Retinal pigment epithelial cell (primary cell): ENCODE measurements at regions not wholly inside any gene's neighbourhood (a gene's known extent, or its start where the extent isn't known, plus 50 kb on each side); places are given as distances from the start of the nearest gene placed in this dataset.

Experiments used
- DNase-seq: peaks from one replicate; pipeline ENCODE4 v3.0.0-alpha.2; 2010; ENCODE audit warnings: low read depth
- H3K4me3 ChIP-seq: 2 replicates; pipeline ENCODE4 v1.5.1; 2011; ENCODE audit warnings: mild to moderate bottlenecking, low read length, control low read depth, moderate library complexity
- CTCF ChIP-seq: conservative IDR thresholded peaks from 2 replicates; pipeline ENCODE4 v1.5.1; 2011; ENCODE audit warnings: low read depth, low read length, control low read depth, inconsistent platforms

DNA sequence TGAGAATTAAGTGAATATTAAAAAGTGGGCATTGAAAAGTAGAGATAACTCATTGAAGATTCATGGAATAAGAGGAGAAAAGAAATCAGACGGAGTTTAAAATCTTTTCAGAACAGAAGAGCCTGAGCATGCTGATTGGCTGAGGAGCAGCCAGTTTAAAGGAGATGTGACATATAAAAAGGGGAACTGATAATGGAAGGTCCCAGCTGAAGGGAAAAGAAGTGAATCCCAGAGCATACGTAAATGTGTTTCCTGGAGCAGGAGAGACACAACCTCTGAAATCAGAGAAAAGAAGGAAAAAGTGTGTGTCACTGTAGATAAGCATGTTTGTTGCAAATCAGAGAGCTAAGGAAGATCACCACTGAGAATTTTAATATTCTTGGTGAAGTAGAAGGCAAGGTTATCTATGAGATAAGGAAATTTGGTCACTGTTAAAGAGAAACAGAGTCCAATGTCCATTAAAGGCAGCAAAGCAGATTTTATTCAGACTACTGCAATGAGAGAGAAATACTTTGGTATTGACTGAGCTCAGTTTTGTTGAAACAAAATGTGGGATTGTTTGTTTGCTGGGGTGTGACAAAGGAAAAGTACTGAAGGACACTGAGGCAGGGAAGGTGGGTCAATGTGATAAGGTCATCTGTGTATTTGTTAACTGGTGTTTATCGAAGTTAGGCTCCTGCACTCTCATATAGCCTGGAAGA lies 84.6 kb upstream of the WDR72 start:
- no peak for DNase-seq
- no peak overlapping the region for H3K4me3 ChIP-seq
- no peak for TF ChIP-seq CTCF

DNA sequence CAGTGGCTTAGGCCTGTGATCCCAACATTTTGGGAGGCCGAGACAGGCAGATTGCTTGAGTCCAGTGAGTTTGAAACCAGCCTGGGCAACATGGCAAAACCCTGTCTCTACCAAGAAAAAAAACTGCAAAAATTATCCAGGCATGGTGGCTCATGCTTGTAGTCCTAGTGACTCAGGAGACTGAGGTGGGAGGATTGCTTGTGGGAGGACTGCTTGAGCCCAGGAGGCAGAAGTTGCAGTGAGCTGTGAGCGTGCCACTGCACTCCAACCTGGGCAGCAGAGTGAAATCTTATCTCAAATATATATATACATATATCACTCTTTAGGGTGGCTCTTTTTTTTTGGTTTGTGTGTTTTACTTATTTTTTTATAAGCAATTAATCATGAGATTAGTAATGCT lies 83.7 kb upstream of the WDR72 start:
- no peak for DNase-seq
- no peak for TF ChIP-seq CTCF
- H3K4me3 ChIP-seq: no peak overlapping the region

DNA sequence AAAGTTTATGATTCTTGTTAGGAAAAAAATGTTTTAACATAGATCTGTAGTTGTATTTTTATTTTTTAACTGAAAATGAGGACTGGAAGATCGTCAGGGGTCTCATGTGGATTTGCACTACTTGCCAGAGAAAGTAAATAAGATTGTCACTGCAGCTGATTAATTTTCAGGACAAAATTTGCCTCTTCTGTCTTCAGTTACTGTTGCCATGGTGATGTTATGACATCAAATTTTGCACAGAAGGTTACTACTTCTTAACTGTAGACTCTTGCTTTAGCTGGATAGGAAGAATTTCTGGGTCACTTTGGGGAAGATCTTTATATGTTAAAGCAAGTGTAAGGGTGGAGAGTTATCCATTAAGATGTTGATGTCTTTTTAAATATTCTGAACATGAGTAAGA lies 82.2 kb upstream of the WDR72 start:
- H3K4me3 ChIP-seq: no peak overlapping the region
- TF ChIP-seq CTCF: no peak
- DNase-seq: no peak

- H3K4me3 ChIP-seq: no peak overlapping the region
- no peak for TF ChIP-seq CTCF
- no peak for DNase-seq
These were observed 81.2 kb upstream of the WDR72 start for GRCh38 chr15:53840681-53841080.

DNA sequence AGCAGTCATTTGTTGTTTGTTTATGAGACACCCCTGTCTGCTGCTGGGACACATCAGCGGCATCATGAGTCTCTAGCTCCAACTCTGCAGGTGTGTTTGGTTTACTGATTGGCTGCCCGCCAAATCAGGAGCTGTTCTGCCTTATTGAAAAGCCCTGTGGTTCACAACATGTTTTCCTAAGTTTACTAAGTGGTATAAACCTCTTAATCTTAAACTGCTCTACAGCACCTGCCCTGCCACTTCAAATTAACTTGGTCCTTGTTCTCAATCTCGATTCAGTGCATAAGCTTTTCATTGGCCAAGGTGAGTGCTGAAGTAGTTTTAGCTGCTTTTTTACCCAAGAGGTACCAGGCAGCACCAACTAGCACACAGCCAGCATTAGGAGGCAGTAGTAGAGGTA lies 77.8 kb upstream of the WDR72 start:
- DNase-seq: no peak
- H3K4me3 ChIP-seq: no peak overlapping the region
- no peak for TF ChIP-seq CTCF

DNA sequence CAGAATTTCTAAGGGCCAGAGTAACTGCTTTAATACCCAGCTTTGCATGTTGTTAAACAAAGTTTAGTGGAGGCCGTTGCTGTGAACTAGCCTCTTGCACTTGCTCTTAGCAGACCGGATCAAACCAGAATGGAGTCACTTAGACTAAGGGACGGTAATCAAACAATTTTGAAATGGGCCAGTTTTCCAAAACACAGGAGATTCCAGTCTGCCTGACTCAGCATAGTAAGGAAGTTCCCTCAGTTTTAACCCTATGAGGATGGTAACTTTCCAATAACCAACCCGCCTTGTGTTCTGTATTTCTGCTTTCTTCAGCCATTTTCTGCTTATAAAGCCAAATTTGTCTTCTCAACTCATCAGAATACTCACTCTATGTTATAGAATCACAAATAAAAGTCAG lies 77.2 kb upstream of the WDR72 start:
- DNase-seq: no peak
- no peak for TF ChIP-seq CTCF
- no peak overlapping the region for H3K4me3 ChIP-seq

DNA sequence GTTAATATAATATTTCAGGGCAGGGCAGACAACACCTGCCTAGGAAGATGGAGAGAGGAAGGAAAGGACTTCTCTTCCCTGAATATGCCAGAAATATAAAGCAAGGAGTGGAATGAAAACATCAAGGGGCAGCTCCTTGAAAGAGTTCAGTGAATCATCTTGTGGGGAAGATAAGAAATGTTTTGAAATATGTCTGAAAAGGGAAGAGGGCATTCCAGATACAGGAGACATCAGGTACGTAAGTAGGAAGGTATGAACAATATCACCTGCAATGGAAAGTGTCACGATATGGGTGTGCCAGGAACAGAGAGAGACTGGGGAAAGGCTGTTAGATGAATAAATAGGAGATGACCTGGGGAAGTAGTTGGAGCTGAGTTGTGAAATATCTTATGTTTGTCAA lies 75.8 kb upstream of the WDR72 start:
- TF ChIP-seq CTCF: no peak
- no peak overlapping the region for H3K4me3 ChIP-seq
- DNase-seq: no peak
